ENCODE measurements at regions not wholly inside any gene's neighbourhood (a gene's known extent, or its start where the extent isn't known, plus 50 kb on each side); places are given as distances from the start of the nearest gene placed in this dataset.
A peak's percentile ranks its signal among the peaks of the same experiment; 100 is the strongest.

GRCh38 chr17:68101075-68101986 lies 65.8 kb downstream of the KPNA2 start (continued):
- no peak for TF ChIP-seq REST (IDR thresholded peaks at IDR 0.05; ENCODE audit: borderline replicate concordance in 1 of 2, low read depth in 1 of 2, low read length in 2 of 2)
- no peak for TF ChIP-seq HDAC6 (IDR thresholded peaks at IDR 0.05; ENCODE audit: low read depth, low read length)
- no peak for TF ChIP-seq U2AF2 (IDR thresholded peaks at IDR 0.05; ENCODE audit: low read depth, low read length)
- TF ChIP-seq RCOR2 (CRISPR knock-in tag; IDR thresholded peaks at IDR 0.05) = no peak
- 0 out of 2 replicates have a peak, but pooled peaks have one; percentile 75 for TF ChIP-seq ZNF234 (CRISPR knock-in tag; conservative IDR thresholded peaks at IDR 0.05)
- peak; percentile 26; the same call in 1 of the 2 replicates for TF ChIP-seq ZFP36L1 (CRISPR knock-in tag; IDR thresholded peaks at IDR 0.05)
- TF ChIP-seq ZBTB2 (CRISPR knock-in tag; IDR thresholded peaks at IDR 0.05; ENCODE audit: low read depth) = peak; percentile 90
- peak; percentile 84 for TF ChIP-seq POLR2AphosphoS5 (IDR thresholded peaks at IDR 0.05; ENCODE audit: low read depth, low read length)
- TF ChIP-seq PRPF4 (IDR thresholded peaks at IDR 0.05; ENCODE audit: low read depth, low read length, poor library complexity, severe bottlenecking) = no peak
- TF ChIP-seq ZBTB43 (CRISPR knock-in tag; conservative IDR thresholded peaks at IDR 0.05) = peak; percentile 96
- no peak for TF ChIP-seq ZKSCAN1 (IDR thresholded peaks at IDR 0.05; ENCODE audit: low read length)
- peak; percentile 98 for TF ChIP-seq ZFP41 (CRISPR knock-in tag; IDR thresholded peaks at IDR 0.05; ENCODE audit: borderline replicate concordance)
- peak; percentile 96; the same call in 1 of the 2 replicates for TF ChIP-seq ZNF674 (CRISPR knock-in tag; IDR thresholded peaks at IDR 0.05; ENCODE audit: low read depth)
- TF ChIP-seq FOXK1 (CRISPR knock-in tag; IDR thresholded peaks at IDR 0.05; ENCODE audit: borderline replicate concordance, low read depth) = peak; percentile 62; the same call in 1 of the 2 replicates
- peak; percentile 97 for TF ChIP-seq ZNF567 (CRISPR knock-in tag; IDR thresholded peaks at IDR 0.05; ENCODE audit: borderline replicate concordance)
- peak; percentile 76; the same call in 1 of the 2 replicates for TF ChIP-seq PLSCR1 (CRISPR knock-in tag; IDR thresholded peaks at IDR 0.05; ENCODE audit: borderline replicate concordance)
- TF ChIP-seq ZNF280B (CRISPR knock-in tag; IDR thresholded peaks at IDR 0.05; ENCODE audit: borderline replicate concordance) = peak; percentile 90
- TF ChIP-seq JUN (CRISPR knock-in tag; IDR thresholded peaks at IDR 0.05) = peak; percentile 91
- peak; percentile 78; the same call in 1 of the 2 replicates for TF ChIP-seq ZNF782 (CRISPR knock-in tag; IDR thresholded peaks at IDR 0.05; ENCODE audit: borderline replicate concordance)

Data from HepG2 (cell line).